ENCODE measurements at regions not wholly inside any gene's neighbourhood (a gene's known extent, or its start where the extent isn't known, plus 50 kb on each side); places are given as distances from the start of the nearest gene placed in this dataset.
"Not testable (repeated sequence)": the region's sequence is repeated elsewhere in the genome, so short reads cannot be mapped to it uniquely, and the experiment has no call there.

DNA sequence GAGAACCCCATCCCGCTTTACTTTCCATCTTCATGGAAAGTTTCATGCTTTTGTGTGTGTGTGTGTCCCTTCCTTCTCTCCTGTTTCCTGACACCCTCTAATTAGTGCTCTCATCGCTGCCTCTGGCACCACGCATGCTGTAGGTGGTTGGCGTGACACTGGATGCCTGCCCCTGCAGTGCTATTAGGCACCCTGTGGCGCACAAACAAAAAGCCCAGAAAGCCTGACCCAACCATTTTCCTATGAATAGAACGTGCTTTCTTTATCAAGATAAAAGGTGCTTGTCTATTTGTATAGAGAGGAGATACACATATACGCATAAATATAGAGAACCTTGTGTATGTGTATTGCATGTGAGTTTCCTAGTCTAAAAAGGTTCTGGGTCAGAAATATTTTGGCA, 120.8 kb upstream of the CDCA7L start:
- no peak for DNase-seq

DNA sequence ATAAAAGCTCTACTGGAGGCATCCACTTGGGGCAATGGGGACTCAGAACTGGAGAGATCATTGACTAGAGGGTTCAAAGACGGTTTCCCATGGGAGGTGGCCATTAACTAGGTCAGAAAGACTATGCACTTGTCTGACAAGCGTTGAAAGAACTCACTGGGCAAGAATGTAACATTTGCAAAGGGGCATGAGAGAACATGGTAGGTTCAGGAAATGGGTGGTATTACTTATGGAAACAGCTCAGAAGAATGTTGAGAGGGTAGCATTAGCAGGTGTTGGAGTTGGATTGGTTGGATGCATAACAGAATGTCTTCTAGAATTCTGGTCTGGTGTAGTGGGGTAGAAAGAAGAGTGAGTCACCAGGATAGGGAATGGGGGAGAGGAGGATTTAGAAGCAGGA, 119.1 kb upstream of the CDCA7L start:
- no peak for DNase-seq

DNA sequence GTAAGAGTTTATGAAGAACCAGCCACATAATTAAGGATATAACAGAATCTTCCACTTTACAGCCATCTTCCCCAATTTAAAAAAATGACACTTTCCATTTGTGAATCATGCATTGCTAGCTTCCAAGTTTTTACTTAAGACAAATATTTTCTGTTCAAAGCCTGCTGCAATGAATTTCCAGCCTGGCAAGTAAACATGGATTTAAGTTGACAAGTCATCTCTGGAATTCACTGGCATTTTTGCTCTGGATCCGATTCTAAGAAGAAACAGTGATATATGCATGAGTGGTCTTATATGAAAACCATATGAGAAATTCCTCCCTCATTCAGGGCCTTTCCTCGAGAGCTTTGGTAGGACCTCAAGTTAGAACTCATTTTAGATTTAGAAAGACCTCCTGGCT, 116.1 kb upstream of the CDCA7L start:
- no peak for DNase-seq

DNA sequence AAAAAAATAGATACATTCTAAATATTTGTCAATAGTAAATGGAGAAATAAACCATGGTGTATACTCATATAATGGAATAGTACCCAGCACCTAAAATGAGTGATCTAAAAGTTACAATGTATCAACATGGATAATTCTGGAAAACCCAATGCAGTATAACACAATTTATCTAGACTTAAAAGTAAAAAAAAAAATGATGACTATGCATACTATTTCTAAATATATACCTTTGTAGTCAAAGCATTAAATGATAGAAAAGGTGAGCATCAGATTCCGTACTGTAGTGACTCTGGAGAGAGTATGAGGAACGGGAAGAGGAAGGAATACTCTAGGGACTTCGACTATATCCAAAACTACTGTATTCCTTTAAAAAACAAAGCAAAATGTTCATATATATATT, 115.2 kb upstream of the CDCA7L start:
- DNase-seq, result no peak

DNA sequence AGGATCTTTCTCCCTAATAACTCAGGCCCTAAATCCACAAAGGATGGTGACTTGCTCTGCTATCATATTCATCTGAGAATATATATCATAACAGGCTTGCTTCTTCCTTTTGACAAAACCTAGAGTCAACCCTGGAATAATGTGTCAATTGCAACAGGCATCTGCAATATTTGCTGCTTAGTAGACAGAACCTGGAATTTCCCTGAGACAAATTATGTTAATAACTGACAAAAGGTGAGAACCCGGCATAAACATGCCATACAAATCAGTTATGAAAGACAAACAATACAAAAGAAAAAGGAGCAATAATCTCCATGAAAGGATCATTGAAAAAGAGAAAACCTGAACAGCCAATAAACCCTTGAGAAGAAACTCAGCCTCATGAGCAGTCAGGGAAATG, 114.5 kb upstream of the CDCA7L start:
- no peak for DNase-seq

DNA sequence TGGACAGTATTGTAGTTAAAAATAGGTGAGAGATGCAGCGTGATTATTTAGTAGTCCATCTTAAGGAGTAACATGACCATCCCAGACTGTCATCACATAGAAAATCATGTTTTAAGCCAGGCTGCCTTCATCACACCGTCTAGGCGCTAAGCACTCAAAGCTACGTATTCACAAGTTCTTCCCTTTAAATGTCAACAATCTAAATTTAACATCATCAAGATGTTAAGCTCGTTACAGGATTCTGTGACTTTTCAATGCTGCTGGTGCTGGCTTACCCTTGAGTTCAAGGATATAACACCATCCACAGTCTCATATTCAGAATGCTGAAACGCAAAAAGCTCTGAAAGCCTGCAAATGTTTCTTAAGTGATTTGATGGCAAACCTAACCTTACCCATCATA, 109.5 kb upstream of the CDCA7L start:
- DNase-seq, result no peak

DNA sequence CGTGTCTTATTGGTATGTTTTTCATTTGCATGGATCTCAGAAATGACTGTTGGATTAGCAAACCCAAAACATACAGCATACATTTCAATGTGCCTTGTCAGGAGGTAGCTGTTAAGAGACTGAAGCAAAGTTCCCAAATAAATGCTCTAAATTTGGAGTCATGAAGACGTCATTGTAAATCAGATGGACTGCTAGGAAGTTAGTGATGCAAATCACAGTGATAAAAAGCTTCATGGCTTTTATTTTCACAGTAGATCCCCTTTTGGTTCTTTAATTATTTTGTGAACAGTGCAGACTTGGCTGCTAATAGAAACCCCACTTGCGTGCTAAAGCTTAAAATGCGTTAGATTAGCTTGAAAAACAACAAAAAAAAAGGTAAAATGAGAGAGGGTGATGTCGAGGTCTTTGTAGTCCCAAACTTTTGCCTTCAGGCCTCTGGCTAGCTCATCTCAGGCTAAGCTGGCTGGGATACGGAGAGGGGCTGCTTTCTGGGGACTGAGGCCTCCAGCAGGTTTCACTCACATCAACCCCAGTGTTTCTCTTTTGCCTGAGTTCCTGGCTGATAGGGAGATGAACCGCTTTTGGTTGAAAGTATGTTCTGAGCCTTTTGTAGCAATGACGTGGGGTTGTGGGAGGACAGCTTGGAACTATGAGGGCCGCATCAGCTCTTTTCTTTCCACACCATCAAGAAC, 107.1 kb upstream of the CDCA7L start:
- no peak for DNase-seq

DNA sequence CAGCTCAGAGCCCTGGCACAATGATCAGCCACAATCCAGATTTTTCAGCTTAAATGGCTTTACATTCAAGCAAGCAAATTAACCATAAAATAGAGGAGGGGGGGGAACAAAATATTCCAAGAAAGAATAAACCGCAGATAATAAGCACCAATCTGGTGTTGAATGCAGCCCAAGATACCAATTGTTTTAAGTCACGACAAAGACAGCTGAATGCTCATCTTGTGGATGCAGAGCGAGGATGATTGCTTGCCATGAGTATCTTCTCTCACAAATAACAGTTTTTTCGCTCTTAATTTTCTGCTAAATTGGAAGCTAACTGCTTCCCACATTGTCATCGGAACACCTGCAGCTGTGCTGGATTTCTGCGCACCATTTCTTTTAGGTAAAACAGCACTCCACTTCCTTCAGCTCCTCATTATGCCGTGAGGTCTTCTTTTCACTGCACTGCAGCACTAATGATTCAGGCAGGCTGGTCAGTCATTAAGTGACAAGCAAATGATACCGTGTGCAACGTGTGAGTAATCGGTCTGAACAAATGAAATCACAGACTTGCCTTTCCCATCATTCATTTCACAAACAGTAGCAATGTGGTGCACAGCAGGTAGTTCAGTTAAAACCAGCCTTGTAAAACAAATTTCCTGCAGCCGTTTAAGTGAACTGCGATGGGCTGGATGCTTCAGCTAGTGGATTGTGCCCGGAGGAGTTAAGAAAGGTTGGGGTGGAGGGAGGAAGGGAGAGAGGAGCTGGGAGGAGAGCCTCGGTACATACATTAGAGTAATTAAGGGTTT, 106.4 kb upstream of the CDCA7L start:
- no peak for DNase-seq

DNA sequence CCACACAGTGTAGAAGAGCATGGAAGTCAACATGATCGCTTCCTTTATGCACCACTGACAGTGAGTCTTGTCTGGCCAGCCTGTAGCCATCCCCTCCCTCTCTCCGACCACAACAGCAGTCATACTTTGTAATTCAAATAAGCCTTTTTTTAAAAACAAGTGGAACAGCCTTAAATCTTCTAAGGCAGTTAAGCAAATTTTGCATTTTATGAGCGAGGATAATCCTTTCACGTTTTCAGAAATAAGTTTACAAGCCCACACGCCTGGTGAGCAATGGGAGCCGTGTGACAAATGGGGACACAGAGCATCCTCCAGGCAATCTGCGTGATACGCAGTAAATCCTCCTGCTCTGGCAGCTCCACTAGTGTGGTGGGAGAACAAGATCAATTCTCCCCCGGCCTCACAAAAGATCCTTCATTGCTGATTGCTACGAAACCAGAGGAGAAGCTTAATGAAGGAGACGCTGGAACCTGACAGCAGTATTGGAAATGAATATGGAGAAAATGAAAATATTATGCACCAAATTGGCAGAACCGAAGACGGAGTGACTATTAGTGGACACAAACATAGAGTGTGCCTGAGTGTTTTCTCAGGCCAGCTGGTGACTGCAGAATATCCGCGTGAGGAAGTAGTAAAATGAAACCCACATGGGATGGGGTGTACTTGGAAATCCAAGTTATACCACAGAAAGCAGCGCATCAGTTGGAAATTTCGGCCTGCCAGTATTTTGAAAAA, 104.2 kb upstream of the CDCA7L start:
- no peak for DNase-seq

DNA sequence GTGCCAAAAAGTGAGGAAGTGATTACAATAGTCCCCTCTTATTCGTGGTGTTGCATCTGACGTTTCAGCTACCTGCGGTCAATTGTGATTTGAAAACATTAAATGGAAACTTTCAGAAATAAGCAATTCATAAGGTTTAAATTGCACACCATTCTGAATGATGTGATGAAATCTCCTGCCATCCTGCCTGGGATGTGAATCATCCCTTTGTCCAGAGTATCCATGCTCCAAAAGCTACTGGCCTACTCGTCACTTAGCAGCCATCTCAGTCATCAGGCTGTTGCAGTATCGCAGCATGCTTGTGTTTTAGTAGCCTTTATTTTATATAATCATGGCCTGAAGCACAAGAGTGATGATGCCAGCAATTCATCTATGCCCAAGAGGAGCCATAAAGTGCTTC, 97.7 kb upstream of the CDCA7L start:
- DNase-seq, result no peak

DNA sequence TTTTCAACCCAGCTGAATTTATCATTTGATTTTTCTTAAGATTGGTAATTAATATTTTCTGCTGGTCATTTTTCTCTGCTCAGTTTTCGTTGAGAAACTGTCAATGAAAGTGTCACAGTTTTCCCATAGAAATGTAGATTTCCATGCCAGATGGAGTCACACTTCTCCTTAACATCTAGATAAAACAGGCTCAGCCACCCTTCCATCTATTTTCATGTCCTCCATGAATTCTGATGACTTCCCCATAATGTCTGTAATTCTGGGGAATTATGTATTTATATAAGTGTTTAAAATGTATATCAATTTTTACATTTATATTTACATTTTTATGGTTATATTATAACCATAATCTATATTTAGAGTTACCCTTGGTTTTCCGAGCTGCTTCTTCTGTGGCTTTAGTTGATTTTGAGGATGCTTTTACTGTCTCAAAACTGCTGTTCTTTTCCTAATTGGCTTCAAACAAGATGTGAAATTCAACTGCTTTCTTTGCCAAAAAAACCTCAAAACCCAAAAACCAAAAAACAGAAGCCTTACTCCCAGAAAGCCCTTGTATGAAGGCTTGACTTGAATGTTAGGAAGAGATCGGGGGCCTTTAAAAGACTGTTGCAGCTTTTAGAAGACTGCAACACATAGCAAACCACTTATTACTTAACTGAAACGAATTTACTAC, 95.4 kb upstream of the CDCA7L start:
- DNase-seq, result no peak

DNA sequence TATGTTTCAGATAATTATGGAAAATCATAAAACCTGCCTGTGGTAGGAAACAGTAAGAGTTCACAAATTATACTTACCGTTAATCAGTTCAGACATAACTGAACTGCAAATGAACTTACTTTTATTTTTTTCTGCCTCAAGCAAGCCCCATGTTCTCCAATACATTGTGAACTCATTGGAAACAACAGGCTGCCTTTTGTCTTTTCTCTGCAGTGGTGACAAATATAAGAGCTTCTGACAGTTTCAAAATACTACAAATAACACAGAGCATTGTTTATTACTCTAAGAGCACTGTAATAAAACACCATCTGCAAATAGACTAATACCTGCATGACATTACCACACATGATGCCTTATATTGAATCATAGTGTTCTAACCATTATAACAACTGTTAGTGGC, 94.0 kb upstream of the CDCA7L start:
- DNase-seq, result no peak

DNA sequence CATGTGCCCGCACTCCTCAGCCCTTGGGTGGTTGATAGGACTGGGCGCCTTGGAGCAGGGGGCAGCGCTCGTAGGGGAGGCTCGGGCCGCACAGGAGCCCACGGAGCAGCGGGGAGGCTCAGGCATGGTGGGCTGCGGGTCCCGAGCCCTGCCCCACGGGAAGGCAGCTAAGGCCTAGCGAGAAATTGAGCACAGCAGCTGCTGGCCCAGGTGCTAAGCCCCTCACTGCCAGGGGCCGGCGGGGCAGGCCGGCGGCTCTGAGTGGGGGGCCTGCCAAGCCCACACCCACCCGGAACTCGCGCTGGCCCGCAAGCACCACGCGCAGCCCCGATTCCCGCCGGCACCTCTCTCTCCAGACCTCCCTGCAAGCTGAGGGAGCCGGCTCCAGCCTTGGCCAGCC, 86.7 kb upstream of the CDCA7L start:
- DNase-seq, result not testable (repeated sequence)

DNA sequence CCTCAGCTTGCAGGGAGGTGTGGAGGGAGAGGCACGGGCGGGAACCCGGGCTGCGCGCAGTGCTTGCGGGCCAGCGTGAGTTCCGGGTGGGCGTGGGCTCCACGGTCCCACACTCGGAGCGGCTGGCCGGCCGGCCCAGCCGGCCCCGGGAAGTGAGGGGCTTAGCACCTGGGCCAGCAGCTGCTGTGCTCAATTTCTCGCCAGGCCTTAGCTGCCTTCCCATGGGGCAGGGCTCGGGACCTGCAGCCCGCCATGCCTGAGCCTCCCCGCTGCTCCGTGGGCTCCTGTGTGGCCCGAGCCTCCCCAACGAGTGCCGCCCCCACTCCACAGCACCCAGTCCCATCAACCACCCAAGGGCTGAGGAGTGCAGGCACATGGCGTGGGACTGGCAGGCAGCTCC, 83.0 kb upstream of the CDCA7L start:
- not testable (repeated sequence) for DNase-seq

DNA sequence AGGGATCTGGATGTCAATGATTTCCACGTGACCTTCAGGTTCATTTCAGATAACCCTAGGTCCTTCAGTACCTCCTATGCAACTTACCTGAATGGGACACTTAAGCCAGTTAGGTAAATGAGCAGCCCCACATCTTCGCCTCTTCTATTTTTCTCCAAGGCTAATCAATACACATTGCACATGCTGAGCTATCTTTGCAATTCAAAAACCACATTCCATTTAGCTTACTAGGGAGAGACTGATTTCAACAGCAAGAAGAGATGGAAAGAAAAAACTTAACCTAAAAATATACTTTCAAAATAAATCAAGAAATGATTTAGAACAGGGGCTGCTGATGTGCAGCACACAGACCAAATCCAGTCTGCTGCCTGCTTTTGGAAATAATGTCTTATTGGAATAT, 81.8 kb upstream of the CDCA7L start:
- DNase-seq, result no peak

DNA sequence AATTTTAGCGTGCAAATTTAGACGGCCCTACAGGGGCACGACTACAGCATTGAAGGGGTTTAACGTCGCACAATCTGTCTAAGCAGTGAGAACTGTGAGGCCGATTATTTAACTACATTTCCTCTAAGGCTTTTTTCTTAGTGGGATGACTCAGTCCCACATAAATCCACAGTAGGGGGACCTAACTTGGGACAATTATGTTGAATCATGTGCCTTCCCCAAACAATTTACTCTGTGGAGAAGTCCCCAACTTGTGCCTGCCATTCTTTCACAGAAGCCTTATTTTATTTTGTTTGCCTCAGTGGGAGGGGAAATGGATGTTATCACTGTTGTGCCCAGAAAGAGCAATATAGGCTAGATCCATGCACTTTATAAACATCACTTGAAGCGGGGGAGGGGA, 80.3 kb upstream of the CDCA7L start:
- no peak for DNase-seq

DNA sequence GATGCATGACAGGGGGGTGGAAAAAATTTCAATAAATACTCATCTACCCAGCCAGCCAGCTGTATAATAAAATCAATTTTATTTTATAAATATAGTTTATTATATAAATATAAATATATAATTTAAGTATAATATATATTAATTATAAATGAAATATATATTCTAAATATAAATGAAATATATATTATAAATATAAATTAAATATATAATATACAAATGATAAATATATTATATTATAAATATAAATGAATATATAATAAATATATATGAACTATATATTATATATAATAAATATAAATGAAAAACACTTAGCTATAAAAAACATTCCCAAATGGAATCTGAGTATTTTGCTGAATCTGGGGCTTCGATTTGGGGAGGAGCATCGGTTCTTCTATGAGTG, 79.4 kb upstream of the CDCA7L start:
- no peak for DNase-seq

DNA sequence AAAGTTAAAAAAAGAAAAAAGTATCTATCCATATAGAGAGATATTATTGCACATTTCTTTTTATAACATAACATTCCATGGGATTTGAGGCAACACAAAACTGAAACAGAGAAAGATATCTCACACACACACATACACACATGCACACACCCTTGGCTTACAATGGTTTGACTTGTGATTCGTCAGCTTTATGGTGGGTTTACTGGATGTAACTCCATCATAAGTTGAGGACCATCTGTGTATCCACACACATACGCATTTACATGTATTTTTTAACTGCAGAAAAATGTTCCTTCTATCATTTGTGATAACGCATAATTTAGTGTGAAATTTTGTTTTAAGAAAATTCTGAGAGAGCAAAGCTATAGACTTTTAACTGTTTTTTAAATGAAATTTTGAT, 74.2 kb upstream of the CDCA7L start:
- DNase-seq, result no peak

DNA sequence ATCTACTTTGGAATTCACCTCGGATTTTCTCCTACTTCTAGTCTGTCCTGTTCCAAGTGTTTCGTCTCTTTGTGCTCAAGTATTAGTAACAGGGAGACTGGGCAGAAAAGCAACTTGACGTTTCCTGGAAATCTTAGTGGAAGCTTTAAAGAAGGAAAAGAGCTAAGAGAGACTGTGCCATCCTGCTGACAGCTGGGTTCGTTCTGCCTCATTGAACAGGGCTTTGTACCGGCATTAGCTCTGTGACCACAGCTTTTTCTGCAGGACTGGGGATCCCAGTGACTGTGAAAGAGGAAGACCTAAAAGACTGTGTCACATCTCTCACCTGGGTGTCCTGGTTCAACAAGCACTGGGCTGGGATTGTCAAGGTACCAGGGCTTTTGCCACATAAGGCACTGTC, 70.8 kb upstream of the CDCA7L start:
- no peak for DNase-seq

DNA sequence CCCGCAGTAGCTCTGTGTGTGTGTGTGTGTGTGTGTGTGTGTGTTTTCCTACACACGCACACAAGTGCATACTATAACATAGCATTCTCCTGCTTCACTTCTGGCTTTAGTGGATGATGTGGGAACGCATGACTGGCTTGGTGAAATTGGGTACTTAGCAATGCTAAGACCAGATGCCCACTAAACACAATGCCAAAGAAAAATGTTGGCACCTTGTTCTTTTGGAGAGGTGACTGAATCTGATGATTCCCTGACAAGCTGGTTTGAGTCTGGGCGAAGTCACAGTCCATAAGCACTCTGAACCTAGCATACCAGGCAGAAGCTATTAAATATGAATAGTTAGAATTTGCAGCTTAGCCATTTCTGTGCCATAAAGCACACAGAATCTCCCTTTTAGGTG, 68.0 kb upstream of the CDCA7L start:
- no peak for DNase-seq

DNA sequence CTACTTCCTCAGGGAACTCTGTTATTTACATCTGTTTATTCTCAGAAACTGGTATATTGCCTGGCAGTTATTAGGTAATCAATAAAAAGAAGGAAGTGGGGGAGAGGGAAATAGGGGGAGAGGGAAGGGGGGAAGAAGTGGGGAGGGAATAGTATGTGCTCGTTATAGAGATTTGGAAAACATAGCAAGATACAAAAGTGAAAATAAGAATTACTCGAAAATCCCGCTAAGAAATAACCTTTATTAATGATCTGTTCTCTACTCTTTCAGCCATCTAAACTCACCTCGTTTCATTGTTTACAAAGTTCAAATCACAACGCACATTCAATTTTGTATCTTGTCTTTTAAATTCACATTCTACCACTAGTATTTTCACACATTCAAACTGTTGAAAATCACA, 63.0 kb upstream of the CDCA7L start:
- no peak for DNase-seq

DNA sequence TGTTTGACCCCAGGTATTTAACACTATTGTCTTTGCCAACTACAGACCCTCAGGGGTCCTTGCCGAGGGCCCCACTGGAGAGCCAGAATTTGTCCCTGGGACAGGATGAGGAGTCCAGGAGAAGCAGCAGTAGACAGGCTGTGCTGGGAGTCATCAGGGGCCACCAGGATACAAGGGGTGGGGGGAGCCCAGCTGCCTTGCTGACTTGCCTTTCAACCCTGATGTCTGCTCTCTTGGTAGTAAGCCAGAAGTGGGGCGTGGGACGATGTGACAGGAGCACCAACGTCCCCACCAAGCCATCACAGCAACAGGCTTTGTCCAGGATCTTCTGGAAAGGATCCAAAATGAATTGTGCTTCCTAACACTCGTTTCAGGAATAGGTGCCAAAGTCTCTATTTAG, 62.4 kb upstream of the CDCA7L start:
- no peak for DNase-seq

DNA sequence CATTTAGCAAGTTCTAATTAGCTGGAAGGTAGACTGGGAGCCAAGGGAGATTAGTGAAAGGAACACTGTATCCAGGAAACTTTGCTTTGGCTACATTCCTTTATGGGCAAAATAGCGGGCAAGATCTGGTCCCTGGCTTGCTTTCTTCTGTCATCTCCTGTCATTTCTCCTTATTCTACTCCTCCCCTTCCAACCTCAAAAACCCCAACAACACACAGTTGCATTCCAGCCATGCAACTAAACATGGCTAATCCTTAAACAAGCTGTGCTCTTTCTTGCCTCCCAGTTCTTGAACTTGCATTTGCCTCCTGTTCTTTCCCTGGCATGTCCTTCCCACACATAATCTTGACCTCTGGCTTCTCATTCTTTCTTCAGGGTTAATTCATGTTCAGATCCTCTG, 59.5 kb upstream of the CDCA7L start:
- DNase-seq, result no peak

DNA sequence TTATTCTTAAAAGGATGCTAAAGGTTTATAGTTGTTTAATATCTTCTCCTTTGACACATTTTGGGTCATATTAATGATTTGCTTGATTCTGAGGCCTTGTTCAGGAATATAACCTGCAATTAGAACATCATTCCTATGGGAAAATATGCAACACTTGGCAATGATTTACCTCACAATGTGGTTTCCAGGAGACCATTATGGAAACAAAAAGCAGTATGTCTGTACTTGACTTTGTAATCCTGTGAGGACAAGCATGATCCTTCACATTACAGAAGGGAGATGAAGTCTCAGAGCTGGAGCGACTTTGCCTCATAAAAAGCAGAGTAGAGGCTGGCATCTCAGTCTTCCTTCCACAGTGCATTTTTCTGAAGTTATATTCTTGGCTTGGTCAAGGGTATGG, 57.0 kb upstream of the CDCA7L start:
- no peak for DNase-seq

Measured in 8988T (cell line).